HG02852 (cell line): ENCODE measurements at regions not wholly inside any gene's neighbourhood (a gene's known extent, or its start where the extent isn't known, plus 50 kb on each side); places are given as distances from the start of the nearest gene placed in this dataset.
A peak's percentile ranks its signal among the peaks of the same experiment; 100 is the strongest.
"Not testable (repeated sequence)": the region's sequence is repeated elsewhere in the genome, so short reads cannot be mapped to it uniquely, and the experiment has no call there.

Experiments
- ATAC-seq: cut with Tn5 transposase; IDR thresholded peaks from one replicate; pipeline ENCODE4 v1.9.1; 2021; ENCODE audit warnings: mild to moderate bottlenecking, moderate library complexity; ENCODE audit not compliant: unreplicated experiment

- ATAC-seq = no peak
Measured at GRCh38 chr4:23970201-23970850, 80.5 kb upstream of the PPARGC1A start.

- ATAC-seq = no peak
Measured at GRCh38 chr4:23969635-23970145, 79.8 kb upstream of the PPARGC1A start.

GRCh38 chr4:23967281-23967680, 77.4 kb upstream of the PPARGC1A start:
- no peak for ATAC-seq

GRCh38 chr4:23966725-23967124, 76.9 kb upstream of the PPARGC1A start:
- no peak for ATAC-seq

GRCh38 chr4:23962462-23962861, 72.6 kb upstream of the PPARGC1A start:
- no peak for ATAC-seq

- not testable (repeated sequence) for ATAC-seq
Measured at GRCh38 chr4:23961395-23961794, 71.5 kb upstream of the PPARGC1A start.

GRCh38 chr4:23959396-23960148, 69.7 kb upstream of the PPARGC1A start:
- no peak for ATAC-seq

- ATAC-seq = no peak
Measured at GRCh38 chr4:23958749-23959148, 68.9 kb upstream of the PPARGC1A start.

- ATAC-seq = no peak
Measured at GRCh38 chr4:23957465-23957864, 67.6 kb upstream of the PPARGC1A start.

GRCh38 chr4:23956601-23957364, 66.9 kb upstream of the PPARGC1A start:
- ATAC-seq = no peak

GRCh38 chr4:23952258-23952657, 62.4 kb upstream of the PPARGC1A start:
- peak; percentile 70 for ATAC-seq

- no peak for ATAC-seq
Measured at GRCh38 chr4:23947826-23948225, 58.0 kb upstream of the PPARGC1A start.

GRCh38 chr4:23946299-23946698, 56.5 kb upstream of the PPARGC1A start:
- no peak for ATAC-seq

GRCh38 chr4:23945451-23946017, 55.7 kb upstream of the PPARGC1A start:
- ATAC-seq = no peak

GRCh38 chr4:23944556-23944955, 54.7 kb upstream of the PPARGC1A start:
- ATAC-seq = not testable (repeated sequence)

- ATAC-seq = no peak
Measured at GRCh38 chr4:23943478-23943877, 53.6 kb upstream of the PPARGC1A start.

- no peak for ATAC-seq
Measured at GRCh38 chr4:23942471-23942870, 52.6 kb upstream of the PPARGC1A start.
